Esophagus squamous epithelium (tissue), 5 donors: ENCODE measurements at regions not wholly inside any gene's neighbourhood (a gene's known extent, or its start where the extent isn't known, plus 50 kb on each side); places are given as distances from the start of the nearest gene placed in this dataset.

Experiments used
- DNase-seq: peaks from one replicate; lab custom pipeline; 2025; lab: John Stamatoyannopoulos, UW
- H3K27ac ChIP-seq, 4 donors: fragments of 200-600 bp; sonication (generic); one replicate each; pipeline ENCODE4 v1.5.1; 2016 to 2019; ENCODE audit warnings: mild to moderate bottlenecking in 1 of 4
- H3K27me3 ChIP-seq, 4 donors: fragments of 200-600 bp; sonication (generic); 1 replicate in 3 of 4; 2 replicates in 1 of 4; pipeline versions ENCODE4 v1.5.1 to v1.6.0; 2017 to 2021; ENCODE audit warnings: antibody characterized with exemption in 1 of 4
- H3K36me3 ChIP-seq, 3 donors: fragments of 200-600 bp; sonication (generic); one replicate each; pipeline ENCODE4 v1.5.1; 2016 to 2019
- H3K4me1 ChIP-seq, 3 donors: fragments of 200-600 bp; sonication (generic); one replicate each; pipeline ENCODE4 v1.5.1; 2017 to 2019
- H3K4me3 ChIP-seq, 4 donors: fragments of 200-600 bp; sonication (generic); 1 replicate in 3 of 4; 2 replicates in 1 of 4; pipeline ENCODE4 v1.5.1; 2016 to 2019; ENCODE audit warnings: mild to moderate bottlenecking in 2 of 4, moderate library complexity in 1 of 4
- H3K9me3 ChIP-seq, 3 donors: fragments of 200-600 bp; sonication (generic); one replicate each; pipeline ENCODE4 v1.5.1; 2016 to 2019
- POLR2A ChIP-seq, 4 donors: fragments of 450-650 bp; IDR thresholded peaks; one replicate each; pipeline ENCODE4 v1.6.1; 2017; ENCODE audit warnings: antibody characterized with exemption in 4 of 4, mild to moderate bottlenecking in 4 of 4, moderate library complexity in 3 of 4
- WGBS, 2 donors: methylation state at CpG; one replicate each; pipeline ENCODE4 v1.1.5; 2018; 5-methylcytosine and 5-hydroxymethylcytosine counted together
- intact Hi-C: fragments of 100-400 bp; cut with DNase I; formaldehyde crosslinking; loops from one replicate; pipeline ENCODE4 v1.15.0; 2022
- TF ChIP-seq, protein P1 (sequence below), 6 experiments: fragments of 450-650 bp in 4 of 6; fragments of 200-600 bp in 2 of 6; sonication (generic) in 2 of 6; IDR thresholded peaks; one replicate each; pipeline ENCODE4 v1.5.1; 2016 to 2019; ENCODE audit warnings: antibody characterized with exemption in 6 of 6, mild to moderate bottlenecking in 4 of 6, moderate library complexity in 4 of 6
- donor health status: DM: yes; HTN: yes; CAD: no.

DNA sequence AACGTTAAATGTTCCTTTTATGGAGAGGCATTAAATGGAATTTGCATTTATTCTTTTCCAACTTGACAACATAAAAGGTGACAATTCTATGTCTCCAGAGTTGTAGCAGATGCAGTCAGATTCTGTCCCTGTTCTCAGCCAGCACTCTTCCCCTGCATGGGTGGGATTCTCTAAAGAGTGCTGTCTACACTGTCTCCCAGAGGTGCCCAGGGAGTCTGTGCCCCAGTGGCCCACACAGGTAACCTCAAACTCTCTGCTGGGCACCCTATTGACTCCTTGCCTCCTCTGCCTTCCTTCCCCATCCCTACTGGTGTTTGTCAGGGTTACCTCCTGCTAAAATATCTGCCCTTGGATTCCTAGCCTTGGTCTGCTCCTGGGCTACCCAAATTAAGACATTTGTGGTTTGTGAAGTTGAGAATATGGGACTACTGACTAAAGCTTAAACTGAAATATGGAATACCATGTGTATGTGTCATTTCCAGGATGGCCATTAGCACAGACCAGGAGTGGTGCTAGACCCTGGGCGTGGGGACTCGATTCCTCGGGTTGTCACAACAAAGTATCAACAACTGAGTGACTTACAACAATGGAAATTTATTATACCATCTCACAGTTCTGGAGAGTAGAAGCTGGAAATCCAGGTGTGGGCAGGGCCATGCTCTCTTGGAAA lies 284.7 kb downstream of the CDH26 start:
- no peak overlapping the region for H3K27ac ChIP-seq
- TF ChIP-seq, protein P1, sequence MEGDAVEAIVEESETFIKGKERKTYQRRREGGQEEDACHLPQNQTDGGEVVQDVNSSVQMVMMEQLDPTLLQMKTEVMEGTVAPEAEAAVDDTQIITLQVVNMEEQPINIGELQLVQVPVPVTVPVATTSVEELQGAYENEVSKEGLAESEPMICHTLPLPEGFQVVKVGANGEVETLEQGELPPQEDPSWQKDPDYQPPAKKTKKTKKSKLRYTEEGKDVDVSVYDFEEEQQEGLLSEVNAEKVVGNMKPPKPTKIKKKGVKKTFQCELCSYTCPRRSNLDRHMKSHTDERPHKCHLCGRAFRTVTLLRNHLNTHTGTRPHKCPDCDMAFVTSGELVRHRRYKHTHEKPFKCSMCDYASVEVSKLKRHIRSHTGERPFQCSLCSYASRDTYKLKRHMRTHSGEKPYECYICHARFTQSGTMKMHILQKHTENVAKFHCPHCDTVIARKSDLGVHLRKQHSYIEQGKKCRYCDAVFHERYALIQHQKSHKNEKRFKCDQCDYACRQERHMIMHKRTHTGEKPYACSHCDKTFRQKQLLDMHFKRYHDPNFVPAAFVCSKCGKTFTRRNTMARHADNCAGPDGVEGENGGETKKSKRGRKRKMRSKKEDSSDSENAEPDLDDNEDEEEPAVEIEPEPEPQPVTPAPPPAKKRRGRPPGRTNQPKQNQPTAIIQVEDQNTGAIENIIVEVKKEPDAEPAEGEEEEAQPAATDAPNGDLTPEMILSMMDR (IDR thresholded peaks at IDR 0.05), result no peak
- TF ChIP-seq POLR2A (IDR thresholded peaks at IDR 0.05), result no peak
- no peak for DNase-seq
- no peak overlapping the region for H3K4me3 ChIP-seq
- H3K4me1 ChIP-seq, result no peaks in the 10 kb centered on the region
- H3K9me3 ChIP-seq, result no peaks in the 10 kb centered on the region
- peaks cover 0 to 6% (median 0%) of the 10 kb centered on the region in 4 donors for H3K27me3 ChIP-seq
- no peaks in the 10 kb centered on the region for H3K36me3 ChIP-seq
- WGBS, 2 donors, result 84 to 90% methylated on average over 4 of the region's 4 CpGs
- intact Hi-C loops, result no loop called here

DNA sequence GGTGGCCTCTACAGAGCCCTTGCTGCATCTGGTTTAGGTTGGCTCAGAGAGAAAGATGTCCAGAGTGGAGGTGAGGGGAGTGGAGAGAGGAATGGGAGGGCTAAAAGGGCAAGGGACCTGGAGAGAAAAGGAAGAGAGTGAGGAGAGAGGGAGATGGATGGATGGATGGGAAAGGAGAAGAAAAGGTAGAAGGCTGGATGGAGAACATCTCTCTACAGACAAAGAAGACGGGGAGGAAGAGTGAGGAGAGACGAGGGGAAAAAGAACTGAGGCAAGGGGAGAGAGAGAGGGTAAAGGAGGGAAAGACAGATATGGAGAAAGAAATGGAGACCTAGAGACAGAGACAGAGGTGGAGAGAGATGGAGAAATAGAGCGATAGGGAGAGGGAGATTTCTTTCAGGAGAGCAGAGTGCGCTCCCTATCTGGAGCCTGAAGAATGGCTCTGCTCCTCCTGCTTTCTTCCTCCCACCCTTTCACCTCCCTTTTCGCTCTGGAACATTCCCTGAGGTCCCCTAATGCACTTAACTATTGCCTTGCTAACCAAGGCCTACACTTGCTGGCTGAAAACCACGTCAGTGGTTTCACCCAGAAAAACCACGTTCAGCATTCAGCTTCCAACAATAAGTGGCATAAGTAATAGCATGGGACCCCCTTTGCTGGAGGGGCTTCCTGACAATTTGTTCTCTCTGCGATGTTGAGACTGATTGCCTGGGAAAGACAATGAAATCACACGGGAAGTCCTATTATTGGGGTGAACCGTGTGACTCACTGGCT lies 286.3 kb downstream of the CDH26 start:
- 63 to 67% methylated on average over 9 to 10 of the region's 10 CpGs for WGBS, 2 donors
- TF ChIP-seq POLR2A (IDR thresholded peaks at IDR 0.05), result no peak
- TF ChIP-seq, protein P1 (IDR thresholded peaks at IDR 0.05), result no peak
- no peak overlapping the region for H3K4me3 ChIP-seq
- no peak for DNase-seq
- H3K9me3 ChIP-seq, result no peaks in the 10 kb centered on the region
- intact Hi-C loops, result no loop called here
- H3K27ac ChIP-seq, result no peak overlapping the region
- H3K36me3 ChIP-seq, result no peaks in the 10 kb centered on the region
- no peaks in the 10 kb centered on the region for H3K27me3 ChIP-seq
- no peaks in the 10 kb centered on the region for H3K4me1 ChIP-seq

DNA sequence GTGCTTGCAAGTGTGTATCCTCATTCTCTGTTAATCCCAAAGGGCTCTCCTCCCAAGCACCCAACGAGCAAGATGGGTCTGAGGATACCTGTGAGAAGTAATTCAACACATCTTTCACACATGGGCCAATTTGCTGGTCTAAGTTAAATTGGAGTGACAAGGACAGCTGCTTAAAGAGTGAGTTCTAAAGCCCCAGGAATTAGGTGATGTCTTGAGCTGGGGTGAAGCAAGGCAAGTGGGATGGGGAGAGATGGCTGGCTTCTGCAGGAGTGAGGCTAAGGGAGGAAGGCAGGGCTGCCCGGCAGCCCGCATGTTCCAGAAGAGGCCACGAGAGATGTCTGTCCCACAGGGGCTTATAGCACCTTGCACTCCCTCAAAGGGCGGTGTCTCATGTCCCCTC lies 288.5 kb downstream of the CDH26 start:
- intact Hi-C loops, result no loop called here
- DNase-seq, result no peak
- TF ChIP-seq, protein P1 (IDR thresholded peaks at IDR 0.05), result no peak
- no peak for TF ChIP-seq POLR2A (IDR thresholded peaks at IDR 0.05)
- H3K9me3 ChIP-seq, result no peaks in the 10 kb centered on the region
- H3K27ac ChIP-seq, result no peak overlapping the region
- no peak overlapping the region for H3K4me3 ChIP-seq
- WGBS, 2 donors, result 83 to 87% methylated on average over 3 to 5 of the region's 5 CpGs
- H3K36me3 ChIP-seq, result no peaks in the 10 kb centered on the region
- no peaks in the 10 kb centered on the region for H3K27me3 ChIP-seq
- no peaks in the 10 kb centered on the region for H3K4me1 ChIP-seq

DNA sequence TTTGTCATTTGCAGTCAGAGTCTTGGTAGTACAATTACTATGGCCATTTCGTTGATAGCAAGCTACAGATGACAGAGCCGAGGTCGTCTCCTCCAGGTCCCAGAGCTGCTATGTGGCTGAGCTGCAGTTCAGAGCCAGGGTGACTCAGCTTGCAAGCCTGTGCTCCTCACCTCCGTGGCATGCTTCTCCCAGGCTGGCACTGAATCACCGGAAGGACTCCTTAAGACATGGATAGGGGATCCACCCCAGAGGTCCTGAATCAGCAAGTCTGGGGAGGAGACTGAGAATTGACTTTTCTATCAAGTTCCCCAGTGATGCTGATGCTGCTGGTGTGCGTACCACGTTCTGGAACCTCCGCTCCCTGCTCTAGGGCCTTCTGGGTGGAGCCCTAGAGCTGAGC lies 291.2 kb downstream of the CDH26 start:
- no peak for TF ChIP-seq POLR2A (IDR thresholded peaks at IDR 0.05)
- TF ChIP-seq, protein P1 (IDR thresholded peaks at IDR 0.05), result no peak
- H3K4me3 ChIP-seq, result no peak overlapping the region
- WGBS, 2 donors, result 62 to 76% methylated on average over 6 to 7 of the region's 8 CpGs
- intact Hi-C loops, result no loop called here
- no peak overlapping the region for H3K27ac ChIP-seq
- no peaks in the 10 kb centered on the region for H3K27me3 ChIP-seq
- no peaks in the 10 kb centered on the region for H3K4me1 ChIP-seq
- H3K36me3 ChIP-seq, result no peaks in the 10 kb centered on the region
- no peaks in the 10 kb centered on the region for H3K9me3 ChIP-seq
- no peak for DNase-seq

DNA sequence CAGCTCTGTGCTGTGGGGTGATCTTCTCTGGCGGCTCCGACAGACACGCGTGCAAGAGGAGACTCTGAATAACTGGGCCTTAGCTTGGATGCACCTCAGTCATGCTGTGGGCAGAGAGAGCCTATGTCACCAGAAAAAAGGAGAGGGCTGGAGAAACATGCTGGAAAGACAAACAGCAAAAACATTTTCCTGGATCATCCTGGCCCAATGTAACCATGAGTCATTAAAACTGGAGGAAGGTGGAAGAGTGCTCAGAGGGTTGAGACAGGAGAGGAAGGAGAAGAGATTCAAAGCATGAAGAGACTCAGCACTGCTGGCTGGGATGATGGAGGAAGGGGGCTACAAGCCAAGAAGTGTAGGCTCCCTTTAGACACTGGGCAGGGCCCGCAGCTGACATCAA lies 292.0 kb downstream of the CDH26 start:
- H3K4me3 ChIP-seq, result no peak overlapping the region
- H3K27ac ChIP-seq, result no peak overlapping the region
- intact Hi-C loops, result no loop called here
- H3K4me1 ChIP-seq, result no peaks in the 10 kb centered on the region
- H3K9me3 ChIP-seq, result no peaks in the 10 kb centered on the region
- no peak for DNase-seq
- H3K27me3 ChIP-seq, result no peaks in the 10 kb centered on the region
- no peaks in the 10 kb centered on the region for H3K36me3 ChIP-seq
- 69 to 97% methylated on average over 1 to 5 of the region's 5 CpGs for WGBS, 2 donors
- TF ChIP-seq, protein P1 (IDR thresholded peaks at IDR 0.05), result no peak
- no peak for TF ChIP-seq POLR2A (IDR thresholded peaks at IDR 0.05)
